ENCODE measurements at regions not wholly inside any gene's neighbourhood (a gene's known extent, or its start where the extent isn't known, plus 50 kb on each side); places are given as distances from the start of the nearest gene placed in this dataset.

DNA sequence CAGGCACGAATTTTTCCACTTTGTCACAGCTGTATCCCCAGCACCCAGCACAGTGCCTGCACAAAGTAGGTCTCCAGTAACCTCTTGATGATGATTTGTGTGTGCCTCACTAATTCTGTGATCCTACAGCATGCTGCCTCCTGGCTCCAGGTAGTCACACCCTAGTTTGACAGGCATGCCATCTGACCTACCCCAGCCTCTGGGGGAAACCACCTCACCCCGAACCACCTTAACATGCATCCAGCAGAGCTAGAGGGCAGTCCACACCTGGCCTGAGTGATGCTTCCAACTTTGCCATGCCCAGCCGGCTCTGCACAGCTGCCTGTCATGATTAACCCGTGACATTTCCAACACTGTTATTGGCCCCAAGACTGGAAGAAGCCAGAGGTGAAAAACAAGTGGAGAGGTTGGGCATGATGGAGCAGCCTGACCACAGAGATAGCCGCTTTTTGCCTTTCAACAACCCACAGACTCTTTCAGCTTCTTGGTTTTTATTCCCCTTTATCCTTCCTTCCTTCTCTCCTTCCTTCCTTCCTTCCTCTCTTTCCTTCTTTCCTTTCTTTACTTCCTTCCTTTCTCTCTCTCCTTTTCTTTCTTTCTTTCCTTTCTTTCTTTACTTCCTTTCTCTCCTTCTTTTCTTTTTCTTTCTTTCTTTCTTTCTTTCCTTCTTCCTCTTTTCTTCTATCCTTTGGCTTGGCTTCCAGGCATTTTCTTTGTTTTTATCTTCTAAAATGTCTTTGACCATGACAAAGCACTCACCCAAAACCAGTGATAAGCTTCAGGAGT lies 294.4 kb upstream of the SIX2 start:
- TF ChIP-seq EZH2 (IDR thresholded peaks at IDR 0.05) (no peak), POLR2AphosphoS5 (IDR thresholded peaks at IDR 0.05; ENCODE audit: borderline replicate concordance, low read depth, low read length) (no peak)
